NCI-H524 treated with DMSO at 0.1 percent for 48 hours (cell line): ENCODE measurements at regions not wholly inside any gene's neighbourhood (a gene's known extent, or its start where the extent isn't known, plus 50 kb on each side); places are given as distances from the start of the nearest gene placed in this dataset.

Experiments
- DNase-seq: peaks from one replicate; lab custom pipeline; 2025; lab: John Stamatoyannopoulos, UW

DNA sequence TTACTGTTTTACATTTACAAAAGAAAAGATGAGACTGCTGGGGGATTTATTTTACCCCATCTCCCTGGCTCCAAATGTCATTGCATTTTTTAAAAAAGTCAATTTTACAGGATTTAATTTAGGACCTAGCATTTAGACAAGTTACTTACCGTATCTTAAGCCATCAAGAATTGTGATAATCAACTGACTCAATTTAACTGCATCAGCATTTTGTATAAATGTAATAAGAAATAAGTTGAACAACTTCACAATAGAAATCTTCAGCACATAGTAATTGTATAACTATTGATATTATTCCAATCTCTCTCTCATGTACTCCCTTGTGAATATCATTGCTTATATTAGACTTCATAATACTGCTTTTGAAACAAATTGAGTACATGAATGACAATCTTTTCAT lies 907.5 kb upstream of the SLC10A2 start:
- no peak for DNase-seq

DNA sequence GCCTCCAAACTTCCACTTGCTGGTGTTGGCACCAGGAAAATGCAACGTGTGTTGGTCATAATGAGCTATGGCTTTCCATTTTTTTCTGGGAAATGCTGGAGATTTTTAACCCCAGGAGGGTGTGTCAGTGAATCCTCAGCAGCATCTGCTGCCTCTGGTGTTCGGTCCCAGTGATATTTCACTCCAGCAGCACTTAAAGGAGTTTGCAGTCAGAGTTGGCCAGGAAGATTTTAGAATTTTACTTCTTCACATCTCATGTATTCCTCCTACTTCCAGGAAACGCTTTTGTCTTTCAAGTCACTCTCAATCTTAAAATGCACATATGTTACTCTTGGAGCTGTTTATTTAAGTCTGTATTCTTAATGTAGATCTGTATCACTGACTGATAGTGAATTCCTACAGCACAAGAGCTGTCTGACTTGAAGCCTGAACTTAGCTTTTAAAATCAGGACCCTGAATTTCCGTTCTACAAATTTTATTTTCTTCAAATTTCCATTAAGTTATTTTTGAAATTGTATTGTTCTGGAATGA lies 903.4 kb upstream of the SLC10A2 start:
- DNase-seq: no peak

DNA sequence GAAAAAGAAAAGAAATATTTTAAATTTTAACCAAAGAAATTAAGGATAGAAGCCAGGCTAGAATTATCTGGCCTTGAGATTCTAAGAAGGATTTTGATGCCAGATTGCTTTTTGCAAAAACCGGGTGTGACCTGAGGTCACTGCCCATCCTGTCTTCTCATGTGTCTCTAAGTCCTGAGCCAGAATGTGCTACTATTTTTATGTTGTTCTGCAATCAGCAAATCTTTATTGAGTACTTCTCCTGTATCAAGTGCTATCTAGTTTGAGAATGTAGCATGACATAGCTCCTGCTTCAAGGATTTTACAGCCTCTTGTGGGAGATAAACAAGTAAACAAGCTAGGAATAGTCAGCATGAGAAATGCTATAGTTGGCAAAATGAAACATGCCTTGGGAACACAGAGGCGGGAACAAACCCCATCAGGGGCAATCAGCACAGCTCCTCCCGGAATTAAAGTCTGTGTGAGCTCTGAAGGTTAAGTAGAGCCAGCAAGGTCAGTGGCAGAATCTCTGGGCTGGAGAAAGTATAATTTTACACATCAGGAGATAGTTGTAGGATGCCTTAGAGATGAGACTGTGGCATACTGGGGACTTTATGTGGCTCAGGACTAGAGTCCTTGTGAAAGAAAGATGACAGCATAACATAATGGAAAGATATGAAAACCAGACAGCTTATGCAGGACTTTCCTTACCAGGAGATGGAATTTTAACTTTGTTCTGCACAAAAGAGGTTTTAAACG lies 899.5 kb upstream of the SLC10A2 start:
- DNase-seq: no peak

DNA sequence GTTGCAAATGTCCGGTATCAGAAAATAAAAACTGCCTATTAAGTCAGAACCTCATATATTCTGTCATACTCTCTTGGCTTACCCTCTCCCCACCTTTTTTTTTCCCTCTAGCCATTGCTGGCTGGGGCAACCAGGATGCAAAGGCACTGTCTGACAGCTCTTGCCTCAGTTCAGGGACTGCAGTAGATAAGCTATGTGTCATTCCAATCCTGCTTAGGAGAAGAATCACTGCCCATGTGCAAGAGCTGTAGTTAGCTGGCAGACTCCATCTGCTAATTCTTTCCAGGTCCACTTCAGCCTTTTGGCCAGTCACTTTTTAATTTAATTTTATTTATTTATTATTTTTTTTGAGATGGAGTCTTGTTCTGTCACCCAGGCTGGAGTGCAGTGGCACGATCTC lies 895.6 kb upstream of the SLC10A2 start:
- no peak for DNase-seq

GRCh38 chr13:103961129-103961528 lies 894.9 kb upstream of the SLC10A2 start:
- no peak for DNase-seq

GRCh38 chr13:103960001-103960400 lies 893.8 kb upstream of the SLC10A2 start:
- DNase-seq: no peak

GRCh38 chr13:103958691-103959090 lies 892.5 kb upstream of the SLC10A2 start:
- DNase-seq: no peak

- DNase-seq: no peak
These were observed 891.7 kb upstream of the SLC10A2 start for GRCh38 chr13:103957939-103958338.

DNA sequence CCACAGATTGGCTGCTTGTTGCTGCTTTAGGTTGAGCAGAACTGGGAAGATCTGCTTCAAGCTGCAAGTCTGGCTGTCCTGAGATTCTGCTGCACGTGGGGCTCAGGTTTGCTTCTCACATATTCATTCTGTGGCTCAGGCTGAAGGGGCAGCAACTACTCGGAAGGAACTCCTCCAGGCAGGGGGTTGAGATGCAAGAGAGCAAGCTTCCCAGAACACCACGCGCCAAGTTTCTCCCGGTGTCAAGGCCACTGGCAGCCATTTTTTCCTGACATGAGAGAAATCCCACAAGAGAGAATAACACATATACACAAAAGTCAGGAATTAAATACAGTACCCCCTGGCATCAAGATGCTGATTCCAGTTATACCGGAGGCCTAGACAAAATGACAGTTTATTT lies 887.6 kb upstream of the SLC10A2 start:
- DNase-seq: no peak

DNA sequence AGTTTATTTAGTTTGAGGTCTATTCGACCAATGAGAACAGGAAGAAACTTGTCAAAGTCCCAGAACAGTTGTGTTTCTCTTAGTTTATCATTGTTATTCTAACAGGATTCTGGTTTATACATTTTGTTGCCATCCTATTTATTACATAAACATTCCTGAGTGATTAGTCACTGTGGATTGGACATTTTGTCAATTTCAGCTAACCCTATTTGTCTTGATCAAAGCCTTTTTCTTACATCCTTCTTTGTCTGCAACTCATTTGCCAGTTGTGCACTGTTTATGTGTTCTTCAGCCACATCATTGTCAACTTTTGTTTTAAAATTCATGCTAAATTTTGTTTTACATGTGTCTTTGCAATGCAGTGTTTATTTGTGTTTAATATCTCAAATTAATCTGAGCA lies 886.0 kb upstream of the SLC10A2 start:
- DNase-seq: no peak

DNA sequence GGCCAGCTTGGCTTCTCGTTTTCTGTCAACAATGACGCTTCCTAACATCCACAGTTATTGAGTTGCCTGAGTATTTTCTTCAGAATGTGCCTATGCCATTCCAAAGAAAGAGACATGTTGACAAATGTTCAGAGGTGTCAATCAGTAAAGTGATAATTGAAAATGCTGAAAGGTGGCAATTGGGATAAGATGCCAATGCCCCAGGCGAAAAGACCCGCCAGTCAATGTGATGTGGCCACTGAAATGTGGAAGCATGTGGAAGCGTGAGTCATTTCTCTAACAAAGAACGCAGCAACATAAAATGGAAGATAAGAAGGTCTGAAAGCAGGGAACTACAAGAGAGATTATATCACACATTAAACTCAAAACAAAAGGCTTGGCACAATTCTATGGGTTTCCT lies 882.2 kb upstream of the SLC10A2 start:
- DNase-seq: no peak

GRCh38 chr13:103945836-103946235 lies 879.6 kb upstream of the SLC10A2 start:
- no peak for DNase-seq

DNA sequence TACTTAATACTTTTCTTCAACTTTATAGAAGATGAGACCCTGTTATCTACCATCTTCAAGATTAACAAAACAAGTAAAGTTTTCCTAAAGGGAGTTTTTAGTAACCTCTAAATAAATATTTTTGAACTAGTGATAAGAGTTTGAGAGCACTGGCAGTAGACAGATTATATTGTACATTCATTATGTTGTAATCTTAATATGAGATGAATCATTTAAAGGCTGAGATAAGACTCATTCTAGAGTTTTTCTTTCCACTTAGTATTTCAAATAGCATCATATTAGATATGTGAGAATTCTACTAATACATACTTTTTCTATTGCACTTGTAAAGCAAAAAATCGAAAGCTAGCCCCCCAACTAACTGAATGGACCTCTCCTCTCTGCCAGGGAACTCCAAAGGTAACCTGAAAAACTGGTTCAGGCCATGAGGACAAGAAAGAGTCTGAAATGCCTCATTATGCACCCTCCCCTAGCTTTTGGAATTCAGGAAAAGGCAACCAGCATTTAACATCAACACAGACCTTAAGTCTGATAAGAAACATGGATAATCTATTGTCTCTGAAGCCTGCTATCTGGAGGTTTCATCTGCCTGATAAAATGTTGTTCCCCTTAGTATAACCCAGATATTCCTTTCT lies 875.4 kb upstream of the SLC10A2 start:
- no peak for DNase-seq

DNA sequence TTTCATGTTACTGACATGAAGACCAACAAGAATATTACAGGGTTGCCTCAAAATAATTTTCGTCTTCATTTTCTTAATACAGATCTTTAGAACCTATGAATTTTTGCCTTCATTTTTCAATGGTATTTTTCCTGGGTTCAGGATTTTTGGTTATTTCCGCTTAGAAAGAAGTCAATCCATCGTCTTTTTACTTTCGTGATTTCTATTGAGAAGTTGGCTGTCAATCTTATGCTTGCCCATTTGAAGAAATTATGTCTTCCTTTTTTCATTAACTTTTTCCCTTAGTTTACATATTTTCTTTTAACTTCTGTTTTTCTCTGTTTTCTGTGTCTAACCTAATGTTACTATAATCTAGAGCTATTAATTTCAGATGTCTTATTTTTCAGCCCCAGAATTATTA lies 868.9 kb upstream of the SLC10A2 start:
- no peak for DNase-seq

DNA sequence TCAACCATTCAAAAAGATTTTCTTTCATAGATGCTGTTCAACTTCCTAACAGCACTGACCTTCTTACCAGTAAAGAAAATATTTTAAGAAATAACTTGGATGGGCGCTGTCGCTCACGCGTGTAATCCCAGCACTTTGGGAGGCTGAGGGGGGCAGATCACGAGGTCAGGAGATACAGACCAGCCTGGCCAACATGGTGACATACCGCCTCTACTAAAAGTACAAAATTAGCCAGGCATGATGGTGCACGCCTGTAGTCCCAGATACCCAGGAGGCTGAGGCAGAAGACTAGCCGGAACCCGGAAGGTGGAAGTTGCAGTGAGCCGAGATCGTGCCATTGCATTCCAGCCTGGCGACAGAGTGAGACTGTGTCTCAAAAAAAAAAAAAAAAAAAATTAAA lies 865.7 kb upstream of the SLC10A2 start:
- no peak for DNase-seq

- no peak for DNase-seq
These were observed 865.2 kb upstream of the SLC10A2 start for GRCh38 chr13:103931331-103931845.

DNA sequence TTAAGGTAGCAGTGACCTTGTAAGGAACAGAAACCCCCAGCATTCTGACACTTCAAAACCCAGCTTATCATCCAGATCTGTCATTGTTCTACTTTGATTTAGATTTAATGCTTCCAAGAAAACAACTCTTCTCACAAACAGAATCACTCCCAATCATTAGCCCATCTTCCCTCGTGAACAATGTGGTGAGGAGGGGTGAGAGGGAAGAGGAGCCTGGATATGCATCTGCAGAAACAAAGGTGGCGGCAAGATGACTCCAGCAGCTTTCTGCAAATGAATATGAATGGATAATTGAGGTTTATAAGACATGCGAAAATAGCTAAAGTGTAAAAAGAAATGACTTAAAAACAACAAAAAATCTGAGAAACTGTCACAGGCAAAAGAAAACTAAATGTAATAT lies 859.9 kb upstream of the SLC10A2 start:
- DNase-seq: no peak

- DNase-seq: peak; percentile 5
These were observed 842.7 kb upstream of the SLC10A2 start for GRCh38 chr13:103908911-103909310.

GRCh38 chr13:103908274-103908673 lies 842.1 kb upstream of the SLC10A2 start:
- DNase-seq: peak; percentile 53

GRCh38 chr13:103903790-103904189 lies 837.6 kb upstream of the SLC10A2 start:
- DNase-seq: no peak

- DNase-seq: no peak
These were observed 832.3 kb upstream of the SLC10A2 start for GRCh38 chr13:103898481-103898880.

GRCh38 chr13:103895835-103896531 lies 829.8 kb upstream of the SLC10A2 start:
- no peak for DNase-seq

GRCh38 chr13:103894626-103895025 lies 828.4 kb upstream of the SLC10A2 start:
- DNase-seq: no peak
